ENCODE measurements at regions not wholly inside any gene's neighbourhood (a gene's known extent, or its start where the extent isn't known, plus 50 kb on each side); places are given as distances from the start of the nearest gene placed in this dataset.

DNA sequence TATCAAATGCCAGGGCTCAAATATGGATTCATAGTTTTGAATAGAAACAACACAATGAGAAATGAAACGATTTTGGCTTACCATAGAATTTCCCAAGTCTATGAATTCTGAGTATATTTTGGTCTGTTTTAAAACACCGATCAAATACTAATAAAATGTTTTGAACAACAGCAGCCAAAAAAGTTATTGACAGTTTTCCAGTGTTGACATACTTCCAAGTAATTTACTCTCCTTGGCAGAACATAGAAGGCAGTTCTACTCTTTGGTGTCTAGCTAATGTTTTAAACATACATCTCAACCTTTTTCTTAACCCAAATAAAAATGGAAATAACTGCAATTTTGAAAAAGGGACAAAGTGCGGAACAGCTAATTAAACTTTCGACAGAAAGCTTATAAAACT, 1419.8 kb downstream of the ADGRL3 start:
- TF ChIP-seq POLR2A (IDR thresholded peaks at IDR 0.05; ENCODE audit: low read depth, low read length) (no peak), PAX5 (IDR thresholded peaks at IDR 0.05; ENCODE audit: insufficient read depth, low read length, severe bottlenecking) (no peak), POU2F2 (IDR thresholded peaks at IDR 0.05; ENCODE audit: low read depth, low read length) (no peak), SPI1 (IDR thresholded peaks at IDR 0.05; ENCODE audit: low read depth, low read length) (no peak), POLR2AphosphoS5 (IDR thresholded peaks at IDR 0.05; ENCODE audit: low read depth, low read length) (no peak), TAF1 (IDR thresholded peaks at IDR 0.05; ENCODE audit: low read depth, low read length) (no peak)
